ENCODE measurements at regions not wholly inside any gene's neighbourhood (a gene's known extent, or its start where the extent isn't known, plus 50 kb on each side); places are given as distances from the start of the nearest gene placed in this dataset.
A peak's percentile ranks its signal among the peaks of the same experiment; 100 is the strongest.

- DNase-seq: no peak
Observed at GRCh38 chr1:59096501-59096900, 200.4 kb upstream of the FGGY start.

GRCh38 chr1:59098655-59099054 lies 198.2 kb upstream of the FGGY start:
- no peak for DNase-seq

GRCh38 chr1:59100708-59101374 lies 196.1 kb upstream of the FGGY start:
- DNase-seq: no peak

GRCh38 chr1:59101518-59101917 lies 195.4 kb upstream of the FGGY start:
- no peak for DNase-seq

GRCh38 chr1:59103457-59103856 lies 193.4 kb upstream of the FGGY start:
- no peak for DNase-seq

GRCh38 chr1:59104191-59104760 lies 192.6 kb upstream of the FGGY start:
- DNase-seq: peak; percentile 38

- DNase-seq: peak; percentile 10
Observed at GRCh38 chr1:59105548-59106507, 191.1 kb upstream of the FGGY start.

- no peak for DNase-seq
Observed at GRCh38 chr1:59107516-59107915, 189.4 kb upstream of the FGGY start.

- DNase-seq: no peak
Observed at GRCh38 chr1:59107916-59108315, 189.0 kb upstream of the FGGY start.

GRCh38 chr1:59108481-59109317 lies 188.2 kb upstream of the FGGY start:
- no peak for DNase-seq

- DNase-seq: no peak
Observed at GRCh38 chr1:59110271-59110670, 186.6 kb upstream of the FGGY start.

GRCh38 chr1:59113876-59114457 lies 182.9 kb upstream of the FGGY start:
- peak; percentile 65 for DNase-seq

GRCh38 chr1:59115865-59116264 lies 181.0 kb upstream of the FGGY start:
- no peak for DNase-seq

- DNase-seq: no peak
Observed at GRCh38 chr1:59116920-59117542, 179.9 kb upstream of the FGGY start.

- DNase-seq: no peak
Observed at GRCh38 chr1:59122527-59122926, 174.4 kb upstream of the FGGY start.

- no peak for DNase-seq
Observed at GRCh38 chr1:59123081-59123681, 173.7 kb upstream of the FGGY start.

- DNase-seq: no peak
Observed at GRCh38 chr1:59124166-59124565, 172.7 kb upstream of the FGGY start.

GRCh38 chr1:59125154-59125553 lies 171.7 kb upstream of the FGGY start:
- DNase-seq: no peak

- no peak for DNase-seq
Observed at GRCh38 chr1:59125676-59126320, 171.1 kb upstream of the FGGY start.

- DNase-seq: no peak
Observed at GRCh38 chr1:59126366-59126765, 170.5 kb upstream of the FGGY start.

GRCh38 chr1:59128239-59128736 lies 168.6 kb upstream of the FGGY start:
- DNase-seq: no peak

All from NCI-H774 (cell line).